ENCODE measurements at regions not wholly inside any gene's neighbourhood (a gene's known extent, or its start where the extent isn't known, plus 50 kb on each side); places are given as distances from the start of the nearest gene placed in this dataset.

DNA sequence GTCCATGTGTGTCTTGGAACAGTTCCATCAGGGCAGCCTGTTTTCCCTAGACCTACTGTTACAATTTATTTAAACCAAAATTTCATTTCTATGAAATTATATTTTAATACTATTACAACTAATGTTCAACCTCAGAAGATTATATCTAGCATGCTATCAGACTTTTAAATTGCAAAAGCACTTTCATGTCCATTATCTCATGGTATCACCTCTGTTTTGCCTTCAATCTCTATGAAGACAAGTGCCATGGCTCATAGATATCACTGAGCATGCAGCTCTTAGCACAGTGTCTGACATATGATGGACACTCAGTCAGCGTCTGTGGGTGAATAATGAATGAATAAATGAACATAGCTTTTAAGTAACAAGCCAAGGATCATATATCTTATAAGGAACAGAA, 288.8 kb downstream of the RAD51AP2 start:
- no peaks in the 10 kb centered on the region for H3K36me3 Mint-ChIP-seq (ENCODE audit: low read depth)
- intact Hi-C loops (cut with micrococcal nuclease): no loop called here
- TF ChIP-seq, protein P1, sequence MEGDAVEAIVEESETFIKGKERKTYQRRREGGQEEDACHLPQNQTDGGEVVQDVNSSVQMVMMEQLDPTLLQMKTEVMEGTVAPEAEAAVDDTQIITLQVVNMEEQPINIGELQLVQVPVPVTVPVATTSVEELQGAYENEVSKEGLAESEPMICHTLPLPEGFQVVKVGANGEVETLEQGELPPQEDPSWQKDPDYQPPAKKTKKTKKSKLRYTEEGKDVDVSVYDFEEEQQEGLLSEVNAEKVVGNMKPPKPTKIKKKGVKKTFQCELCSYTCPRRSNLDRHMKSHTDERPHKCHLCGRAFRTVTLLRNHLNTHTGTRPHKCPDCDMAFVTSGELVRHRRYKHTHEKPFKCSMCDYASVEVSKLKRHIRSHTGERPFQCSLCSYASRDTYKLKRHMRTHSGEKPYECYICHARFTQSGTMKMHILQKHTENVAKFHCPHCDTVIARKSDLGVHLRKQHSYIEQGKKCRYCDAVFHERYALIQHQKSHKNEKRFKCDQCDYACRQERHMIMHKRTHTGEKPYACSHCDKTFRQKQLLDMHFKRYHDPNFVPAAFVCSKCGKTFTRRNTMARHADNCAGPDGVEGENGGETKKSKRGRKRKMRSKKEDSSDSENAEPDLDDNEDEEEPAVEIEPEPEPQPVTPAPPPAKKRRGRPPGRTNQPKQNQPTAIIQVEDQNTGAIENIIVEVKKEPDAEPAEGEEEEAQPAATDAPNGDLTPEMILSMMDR (IDR thresholded peaks at IDR 0.05): no peak

DNA sequence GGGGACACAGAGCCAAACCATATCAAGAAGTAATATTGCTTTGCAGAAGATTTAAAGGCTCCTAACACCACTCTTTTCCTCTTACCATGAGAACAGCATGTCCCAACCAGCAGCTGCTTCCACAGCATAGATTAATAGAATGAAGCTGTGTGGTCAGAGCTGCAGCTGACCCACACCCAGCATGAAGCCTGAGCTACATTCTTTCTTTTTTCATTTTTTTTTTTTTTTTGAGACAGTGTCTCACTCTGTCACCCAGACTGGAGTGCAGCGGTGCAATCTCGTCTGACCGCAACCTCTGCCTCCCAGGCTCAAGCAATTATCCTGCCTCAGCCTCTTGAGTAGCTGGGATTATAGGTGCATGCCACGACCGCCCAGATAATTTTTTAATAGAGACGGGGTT, 289.8 kb downstream of the RAD51AP2 start:
- peaks cover 2% of the 10 kb centered on the region for H3K9me3 Mint-ChIP-seq
- DNase-seq (no peak), ATAC-seq (no peak)
- H3K4me3 Mint-ChIP-seq: no peak overlapping the region
- H3K4me1 Mint-ChIP-seq (ENCODE audit: low read depth): no peaks in the 10 kb centered on the region
- H3K27ac Mint-ChIP-seq: no peak overlapping the region
- ChIA-PET POLR2A (no interaction called here), CTCF (no interaction called here)
- intact Hi-C loops (cut with micrococcal nuclease): no loop called here
- TF ChIP-seq, protein P1 (IDR thresholded peaks at IDR 0.05): no peak
- H3K27me3 Mint-ChIP-seq: no peaks in the 10 kb centered on the region
- no peaks in the 10 kb centered on the region for H3K36me3 Mint-ChIP-seq (ENCODE audit: low read depth)

More for the DNA sequence above, 288.8 kb downstream of the RAD51AP2 start:
- ATAC-seq (no peak), DNase-seq (no peak)
- peaks cover 2% of the 10 kb centered on the region for H3K9me3 Mint-ChIP-seq
- CTCF ChIA-PET: no interaction called here
- POLR2A ChIA-PET: no interaction called here
- no peaks in the 10 kb centered on the region for H3K27me3 Mint-ChIP-seq
- no peaks in the 10 kb centered on the region for H3K4me1 Mint-ChIP-seq (ENCODE audit: low read depth)
- no peak overlapping the region for H3K4me3 Mint-ChIP-seq
- H3K27ac Mint-ChIP-seq: no peak overlapping the region

DNA sequence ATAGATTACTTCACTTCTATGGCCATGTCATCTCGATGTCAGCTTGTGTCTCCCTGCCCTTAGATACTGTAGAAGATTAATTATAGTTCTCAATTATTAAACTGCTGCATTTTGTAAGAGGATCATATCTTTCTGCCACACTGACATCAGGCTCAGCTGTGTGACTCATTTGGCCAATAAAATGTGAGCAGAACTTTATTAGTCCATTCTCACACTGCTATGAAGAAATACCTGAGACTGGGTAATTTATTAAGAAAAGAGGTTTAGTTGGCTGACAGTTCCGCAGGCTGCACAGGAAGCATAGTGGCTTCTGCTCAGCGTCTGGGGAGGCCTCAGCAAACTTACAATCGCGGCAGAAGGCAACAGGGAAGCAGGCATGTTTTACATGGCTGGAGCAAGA, 290.4 kb downstream of the RAD51AP2 start:
- no peaks in the 10 kb centered on the region for H3K36me3 Mint-ChIP-seq (ENCODE audit: low read depth)
- POLR2A ChIA-PET: no interaction called here
- H3K27me3 Mint-ChIP-seq: no peaks in the 10 kb centered on the region
- ATAC-seq: no peak
- H3K4me1 Mint-ChIP-seq (ENCODE audit: low read depth): no peaks in the 10 kb centered on the region
- no peak overlapping the region for H3K27ac Mint-ChIP-seq
- TF ChIP-seq, protein P1 (IDR thresholded peaks at IDR 0.05): no peak
- DNase-seq: no peak
- H3K9me3 Mint-ChIP-seq: no peaks in the 10 kb centered on the region
- CTCF ChIA-PET: no interaction called here
- intact Hi-C loops (cut with micrococcal nuclease): no loop called here
- H3K4me3 Mint-ChIP-seq: no peak overlapping the region

DNA sequence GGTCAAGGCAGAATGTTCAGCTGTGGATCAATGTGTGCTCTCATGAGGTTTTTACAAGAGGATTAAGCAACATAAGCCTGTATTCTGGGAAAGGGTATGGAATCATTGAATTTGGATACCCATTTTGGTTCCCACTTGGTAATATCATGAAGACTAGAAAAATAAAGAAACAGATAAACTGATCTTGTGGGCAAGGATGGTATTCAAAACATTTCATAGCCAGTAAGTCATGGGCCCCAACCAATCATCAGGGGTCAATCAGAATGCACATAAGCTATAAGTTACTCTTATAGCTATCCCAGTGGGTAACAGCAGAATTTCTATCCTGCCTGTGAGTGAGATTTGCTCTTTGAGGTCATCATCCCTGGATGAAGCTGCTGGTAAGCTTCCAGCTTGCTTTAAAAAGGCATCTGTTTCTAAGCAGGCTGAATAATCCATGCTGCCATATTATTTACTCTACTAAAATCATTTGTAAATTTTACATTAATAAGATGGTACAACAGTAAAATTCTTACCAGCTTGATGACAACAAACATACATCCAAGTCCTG, 291.2 kb downstream of the RAD51AP2 start:
- Mint-ChIP-seq H3K9me3 (no peaks in the 10 kb centered on the region), H3K4me1 (ENCODE audit: low read depth) (no peaks in the 10 kb centered on the region), H3K27ac (no peak overlapping the region), H3K36me3 (ENCODE audit: low read depth) (no peaks in the 10 kb centered on the region), H3K27me3 (no peaks in the 10 kb centered on the region), H3K4me3 (no peak overlapping the region)
- TF ChIP-seq, protein P1 (IDR thresholded peaks at IDR 0.05): no peak
- CTCF ChIA-PET: no interaction called here
- ATAC-seq: no peak
- intact Hi-C loops (cut with micrococcal nuclease): no loop called here
- DNase-seq: no peak
- POLR2A ChIA-PET: interaction anchor here (0.6 kb wide), 1 partner anchor 54 kb away, joined by 3 read pairs; no protein-coding TSS in a partner anchor

DNA sequence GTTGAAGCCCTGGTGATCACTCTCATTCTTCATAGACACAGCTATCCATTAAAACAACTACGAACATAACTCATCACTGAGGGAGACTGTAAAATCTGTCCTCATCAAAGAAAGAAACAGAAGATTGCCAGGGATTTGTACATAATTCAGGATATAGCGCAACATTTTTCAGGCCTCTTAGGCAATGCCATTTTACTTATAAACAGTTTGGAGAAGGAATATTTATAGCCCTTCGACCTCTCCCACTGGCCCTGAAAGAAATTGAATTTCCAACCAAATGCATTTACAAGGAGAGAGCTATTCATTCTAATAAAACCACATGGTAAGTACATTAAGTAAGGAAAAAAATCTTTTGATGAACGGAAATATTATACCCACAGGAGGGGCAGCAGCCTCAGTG, 295.0 kb downstream of the RAD51AP2 start:
- Mint-ChIP-seq H3K27ac (no peak overlapping the region), H3K4me3 (no peak overlapping the region), H3K4me1 (ENCODE audit: low read depth) (no peaks in the 10 kb centered on the region), H3K9me3 (no peaks in the 10 kb centered on the region), H3K27me3 (no peaks in the 10 kb centered on the region), H3K36me3 (ENCODE audit: low read depth) (no peaks in the 10 kb centered on the region)
- intact Hi-C loops (cut with micrococcal nuclease): no loop called here
- DNase-seq (no peak), ATAC-seq (no peak)
- ChIA-PET POLR2A (no interaction called here), CTCF (no interaction called here)
- TF ChIP-seq, protein P1 (IDR thresholded peaks at IDR 0.05): no peak
